ENCODE measurements at regions not wholly inside any gene's neighbourhood (a gene's known extent, or its start where the extent isn't known, plus 50 kb on each side); places are given as distances from the start of the nearest gene placed in this dataset.

DNA sequence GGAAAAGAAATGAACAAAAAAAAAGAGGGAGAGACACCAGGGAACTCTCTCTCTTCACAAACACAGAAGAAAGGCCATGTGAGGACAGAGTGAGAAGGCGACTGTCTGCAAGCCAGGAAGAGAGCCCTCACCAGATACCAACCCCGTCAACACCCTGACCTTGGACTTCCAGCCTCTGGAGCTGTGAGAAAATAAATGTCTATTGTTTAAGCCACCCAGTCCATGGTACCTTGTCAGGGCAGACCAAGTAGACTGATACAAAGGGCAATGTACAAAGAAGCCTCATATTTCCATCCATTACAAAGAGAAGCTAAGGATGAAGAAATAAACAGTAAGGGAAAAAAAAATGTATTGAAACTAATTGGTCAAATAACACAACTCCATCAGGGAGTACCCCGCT lies 146.6 kb downstream of the ZNF281 start:
- intact Hi-C loops (cut with micrococcal nuclease) (no loop called here), in situ Hi-C loops (cut with MboI) (no loop called here)
- Histone ChIP-seq H3K27me3 (ENCODE audit: control insufficient read depth in 2 of 2, insufficient read depth in 2 of 2, low read length in 2 of 2) (peaks cover 0 to 9% of the 10 kb centered on the region in 2 experiments; a peak in 2 of 5 replicates), H4K20me1 (replicated peaks; ENCODE audit: control insufficient read depth, insufficient read depth, low read length) (no peaks in the 10 kb centered on the region), H3K9ac (ENCODE audit: insufficient read depth in 1 of 2, low read depth in 2 of 2, low read length in 2 of 2) (no peak overlapping the region), H3K9me1 (ENCODE audit: control insufficient read depth, insufficient read depth, low read length) (no peaks in the 10 kb centered on the region), H3K36me3 (ENCODE audit: control insufficient read depth, insufficient read depth, low read length) (no peaks in the 10 kb centered on the region), H2AFZ (ENCODE audit: low read depth, low read length) (no peak overlapping the region), H3K27ac (ENCODE audit: extremely low read depth, low read depth, low read length) (no peak overlapping the region), H3K4me2 (ENCODE audit: insufficient read depth, low read length) (no peak overlapping the region), H3K4me1 (replicated peaks in 1 of 2; ENCODE audit: control insufficient read depth in 2 of 2, insufficient read depth in 2 of 2, low read length in 2 of 2) (no peaks in the 10 kb centered on the region), H3K9me3 (replicated peaks; ENCODE audit: control insufficient read depth, insufficient read depth, low read depth, low read length) (no peaks in the 10 kb centered on the region), H3K4me3 (no peak overlapping the region), H3K79me2 (ENCODE audit: control insufficient read depth, insufficient read depth, low read length) (no peaks in the 10 kb centered on the region)
- DNase-seq (ENCODE audit: extremely low read depth in 1 of 4, low spot score in 3 of 4): no peak
- CTCF ChIA-PET (ENCODE audit: low intra/inter-chr PET ratio): no interaction called here
- WGBS (ENCODE audit: insufficient coverage, low coverage, missing lambda C conversion rate): 2% methylated on average over 3 of the region's 3 CpGs
- FAIRE-seq: no peak
- no TSS peak for BruUV-seq (replicated peaks)
- POLR2A ChIA-PET: interaction anchor here (0.6 to 0.7 kb wide), 2 partner anchors 10 to 1517 kb away, joined by 3 to 7 read pairs; no protein-coding TSS in a partner anchor
- no peak for ATAC-seq
- no peak for TF ChIP-seq MEF2A (IDR thresholded peaks at IDR 0.05; ENCODE audit: control insufficient read depth, low read depth, low read length)
- TF ChIP-seq SMARCE1 (IDR thresholded peaks at IDR 0.05): no peak
- TF ChIP-seq, protein P1, sequence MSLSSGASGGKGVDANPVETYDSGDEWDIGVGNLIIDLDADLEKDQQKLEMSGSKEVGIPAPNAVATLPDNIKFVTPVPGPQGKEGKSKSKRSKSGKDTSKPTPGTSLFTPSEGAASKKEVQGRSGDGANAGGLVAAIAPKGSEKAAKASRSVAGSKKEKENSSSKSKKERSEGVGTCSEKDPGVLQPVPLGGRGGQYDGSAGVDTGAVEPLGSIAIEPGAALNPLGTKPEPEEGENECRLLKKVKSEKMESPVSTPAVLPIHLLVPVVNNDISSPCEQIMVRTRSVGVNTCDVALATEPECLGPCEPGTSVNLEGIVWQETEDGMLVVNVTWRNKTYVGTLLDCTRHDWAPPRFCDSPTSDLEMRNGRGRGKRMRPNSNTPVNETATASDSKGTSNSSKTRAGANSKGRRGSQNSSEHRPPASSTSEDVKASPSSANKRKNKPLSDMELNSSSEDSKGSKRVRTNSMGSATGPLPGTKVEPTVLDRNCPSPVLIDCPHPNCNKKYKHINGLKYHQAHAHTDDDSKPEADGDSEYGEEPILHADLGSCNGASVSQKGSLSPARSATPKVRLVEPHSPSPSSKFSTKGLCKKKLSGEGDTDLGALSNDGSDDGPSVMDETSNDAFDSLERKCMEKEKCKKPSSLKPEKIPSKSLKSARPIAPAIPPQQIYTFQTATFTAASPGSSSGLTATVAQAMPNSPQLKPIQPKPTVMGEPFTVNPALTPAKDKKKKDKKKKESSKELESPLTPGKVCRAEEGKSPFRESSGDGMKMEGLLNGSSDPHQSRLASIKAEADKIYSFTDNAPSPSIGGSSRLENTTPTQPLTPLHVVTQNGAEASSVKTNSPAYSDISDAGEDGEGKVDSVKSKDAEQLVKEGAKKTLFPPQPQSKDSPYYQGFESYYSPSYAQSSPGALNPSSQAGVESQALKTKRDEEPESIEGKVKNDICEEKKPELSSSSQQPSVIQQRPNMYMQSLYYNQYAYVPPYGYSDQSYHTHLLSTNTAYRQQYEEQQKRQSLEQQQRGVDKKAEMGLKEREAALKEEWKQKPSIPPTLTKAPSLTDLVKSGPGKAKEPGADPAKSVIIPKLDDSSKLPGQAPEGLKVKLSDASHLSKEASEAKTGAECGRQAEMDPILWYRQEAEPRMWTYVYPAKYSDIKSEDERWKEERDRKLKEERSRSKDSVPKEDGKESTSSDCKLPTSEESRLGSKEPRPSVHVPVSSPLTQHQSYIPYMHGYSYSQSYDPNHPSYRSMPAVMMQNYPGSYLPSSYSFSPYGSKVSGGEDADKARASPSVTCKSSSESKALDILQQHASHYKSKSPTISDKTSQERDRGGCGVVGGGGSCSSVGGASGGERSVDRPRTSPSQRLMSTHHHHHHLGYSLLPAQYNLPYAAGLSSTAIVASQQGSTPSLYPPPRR (CRISPR knock-in tag; IDR thresholded peaks at IDR 0.05; ENCODE audit: borderline replicate concordance): no peak
- TF ChIP-seq MAZ (CRISPR knock-in tag; conservative IDR thresholded peaks at IDR 0.05 in 1 of 2, IDR thresholded peaks at IDR 0.05 in 1 of 2): no peak
- TF ChIP-seq, protein P2, sequence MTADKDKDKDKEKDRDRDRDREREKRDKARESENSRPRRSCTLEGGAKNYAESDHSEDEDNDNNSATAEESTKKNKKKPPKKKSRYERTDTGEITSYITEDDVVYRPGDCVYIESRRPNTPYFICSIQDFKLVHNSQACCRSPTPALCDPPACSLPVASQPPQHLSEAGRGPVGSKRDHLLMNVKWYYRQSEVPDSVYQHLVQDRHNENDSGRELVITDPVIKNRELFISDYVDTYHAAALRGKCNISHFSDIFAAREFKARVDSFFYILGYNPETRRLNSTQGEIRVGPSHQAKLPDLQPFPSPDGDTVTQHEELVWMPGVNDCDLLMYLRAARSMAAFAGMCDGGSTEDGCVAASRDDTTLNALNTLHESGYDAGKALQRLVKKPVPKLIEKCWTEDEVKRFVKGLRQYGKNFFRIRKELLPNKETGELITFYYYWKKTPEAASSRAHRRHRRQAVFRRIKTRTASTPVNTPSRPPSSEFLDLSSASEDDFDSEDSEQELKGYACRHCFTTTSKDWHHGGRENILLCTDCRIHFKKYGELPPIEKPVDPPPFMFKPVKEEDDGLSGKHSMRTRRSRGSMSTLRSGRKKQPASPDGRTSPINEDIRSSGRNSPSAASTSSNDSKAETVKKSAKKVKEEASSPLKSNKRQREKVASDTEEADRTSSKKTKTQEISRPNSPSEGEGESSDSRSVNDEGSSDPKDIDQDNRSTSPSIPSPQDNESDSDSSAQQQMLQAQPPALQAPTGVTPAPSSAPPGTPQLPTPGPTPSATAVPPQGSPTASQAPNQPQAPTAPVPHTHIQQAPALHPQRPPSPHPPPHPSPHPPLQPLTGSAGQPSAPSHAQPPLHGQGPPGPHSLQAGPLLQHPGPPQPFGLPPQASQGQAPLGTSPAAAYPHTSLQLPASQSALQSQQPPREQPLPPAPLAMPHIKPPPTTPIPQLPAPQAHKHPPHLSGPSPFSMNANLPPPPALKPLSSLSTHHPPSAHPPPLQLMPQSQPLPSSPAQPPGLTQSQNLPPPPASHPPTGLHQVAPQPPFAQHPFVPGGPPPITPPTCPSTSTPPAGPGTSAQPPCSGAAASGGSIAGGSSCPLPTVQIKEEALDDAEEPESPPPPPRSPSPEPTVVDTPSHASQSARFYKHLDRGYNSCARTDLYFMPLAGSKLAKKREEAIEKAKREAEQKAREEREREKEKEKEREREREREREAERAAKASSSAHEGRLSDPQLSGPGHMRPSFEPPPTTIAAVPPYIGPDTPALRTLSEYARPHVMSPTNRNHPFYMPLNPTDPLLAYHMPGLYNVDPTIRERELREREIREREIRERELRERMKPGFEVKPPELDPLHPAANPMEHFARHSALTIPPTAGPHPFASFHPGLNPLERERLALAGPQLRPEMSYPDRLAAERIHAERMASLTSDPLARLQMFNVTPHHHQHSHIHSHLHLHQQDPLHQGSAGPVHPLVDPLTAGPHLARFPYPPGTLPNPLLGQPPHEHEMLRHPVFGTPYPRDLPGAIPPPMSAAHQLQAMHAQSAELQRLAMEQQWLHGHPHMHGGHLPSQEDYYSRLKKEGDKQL (CRISPR knock-in tag; IDR thresholded peaks at IDR 0.05; ENCODE audit: borderline replicate concordance): no peak
- no peak for TF ChIP-seq ATF6 (CRISPR knock-in tag; IDR thresholded peaks at IDR 0.05)
- TF ChIP-seq, protein P3, sequence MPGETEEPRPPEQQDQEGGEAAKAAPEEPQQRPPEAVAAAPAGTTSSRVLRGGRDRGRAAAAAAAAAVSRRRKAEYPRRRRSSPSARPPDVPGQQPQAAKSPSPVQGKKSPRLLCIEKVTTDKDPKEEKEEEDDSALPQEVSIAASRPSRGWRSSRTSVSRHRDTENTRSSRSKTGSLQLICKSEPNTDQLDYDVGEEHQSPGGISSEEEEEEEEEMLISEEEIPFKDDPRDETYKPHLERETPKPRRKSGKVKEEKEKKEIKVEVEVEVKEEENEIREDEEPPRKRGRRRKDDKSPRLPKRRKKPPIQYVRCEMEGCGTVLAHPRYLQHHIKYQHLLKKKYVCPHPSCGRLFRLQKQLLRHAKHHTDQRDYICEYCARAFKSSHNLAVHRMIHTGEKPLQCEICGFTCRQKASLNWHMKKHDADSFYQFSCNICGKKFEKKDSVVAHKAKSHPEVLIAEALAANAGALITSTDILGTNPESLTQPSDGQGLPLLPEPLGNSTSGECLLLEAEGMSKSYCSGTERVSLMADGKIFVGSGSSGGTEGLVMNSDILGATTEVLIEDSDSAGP (CRISPR knock-in tag; IDR thresholded peaks at IDR 0.05): no peak
